Muscle of arm (tissue), 1 donor: ENCODE measurements at regions not wholly inside any gene's neighbourhood (a gene's known extent, or its start where the extent isn't known, plus 50 kb on each side); places are given as distances from the start of the nearest gene placed in this dataset.

ENCODE experiments used
- DNase-seq: peaks from one replicate; pipeline ENCODE4 v3.0.0-alpha.2; 2013

GRCh38 chr16:86800894-86801293 is 222.5 kb downstream of the FOXL1 start:
- DNase-seq, result no peak

- DNase-seq, result no peak
Measured at GRCh38 chr16:86802013-86802412, 223.7 kb downstream of the FOXL1 start.

GRCh38 chr16:86805188-86805587 is 226.8 kb downstream of the FOXL1 start:
- no peak for DNase-seq

- DNase-seq, result no peak
Measured at GRCh38 chr16:86806181-86806837, 228.0 kb downstream of the FOXL1 start.

- DNase-seq, result no peak
Measured at GRCh38 chr16:86806838-86807351, 228.5 kb downstream of the FOXL1 start.

GRCh38 chr16:86808863-86809444 is 230.6 kb downstream of the FOXL1 start:
- DNase-seq, result no peak

GRCh38 chr16:86809458-86809955 is 231.2 kb downstream of the FOXL1 start:
- DNase-seq, result no peak

- no peak for DNase-seq
Measured at GRCh38 chr16:86810062-86810461, 231.7 kb downstream of the FOXL1 start.

- DNase-seq, result no peak
Measured at GRCh38 chr16:86812363-86812970, 234.1 kb downstream of the FOXL1 start.

- DNase-seq, result no peak
Measured at GRCh38 chr16:86814256-86814655, 235.9 kb downstream of the FOXL1 start.

GRCh38 chr16:86816930-86817625 is 238.7 kb downstream of the FOXL1 start:
- DNase-seq, result no peak

- DNase-seq, result peak; percentile 24
Measured at GRCh38 chr16:86818671-86819532, 240.6 kb downstream of the FOXL1 start.

- DNase-seq, result no peak
Measured at GRCh38 chr16:86819533-86819892, 241.2 kb downstream of the FOXL1 start.

- no peak for DNase-seq
Measured at GRCh38 chr16:86821895-86822294, 243.5 kb downstream of the FOXL1 start.

- no peak for DNase-seq
Measured at GRCh38 chr16:86823125-86823524, 244.8 kb downstream of the FOXL1 start.

GRCh38 chr16:86823888-86824671 is 245.7 kb downstream of the FOXL1 start:
- no peak for DNase-seq

- DNase-seq, result no peak
Measured at GRCh38 chr16:86824751-86825296, 246.5 kb downstream of the FOXL1 start.

GRCh38 chr16:86825631-86826030 is 247.3 kb downstream of the FOXL1 start:
- DNase-seq, result no peak

- DNase-seq, result no peak
Measured at GRCh38 chr16:86826941-86827340, 248.6 kb downstream of the FOXL1 start.

- DNase-seq, result no peak
Measured at GRCh38 chr16:86827521-86827920, 249.2 kb downstream of the FOXL1 start.
